CD8-positive, alpha-beta memory T cell (primary cell): ENCODE measurements at regions not wholly inside any gene's neighbourhood (a gene's known extent, or its start where the extent isn't known, plus 50 kb on each side); places are given as distances from the start of the nearest gene placed in this dataset.

ENCODE experiments used
- CTCF ChIA-PET: fragments of 350-600 bp; sonication (Branson Sonifier 250); formaldehyde crosslinking; loops from one replicate; lab custom pipeline; 2021; ENCODE audit warnings: antibody characterized with exemption; lab: Charles Lee
- POLR2A ChIA-PET: fragments of 350-600 bp; sonication (Branson Sonifier 250); formaldehyde crosslinking; loops from one replicate; lab custom pipeline; 2021; ENCODE audit warnings: antibody characterized with exemption; lab: Charles Lee
- DNase-seq, 5 donors: peaks; one replicate each; pipeline versions ENCODE4 v3.0.0 to v3.0.0-alpha.2; 2020 to 2022; ENCODE audit warnings: mixed read lengths in 1 of 5
- H3K27ac ChIP-seq: one replicate; pipeline ENCODE4 v1.7.0; 2013; ENCODE audit warnings: low read depth, mild to moderate bottlenecking, low read length, moderate library complexity
- H3K27me3 ChIP-seq: 2 replicates; pipeline ENCODE4 v1.7.0; 2013; ENCODE audit warnings: low read length, mild to moderate bottlenecking; ENCODE audit not compliant: insufficient read depth, poor library complexity, severe bottlenecking
- H3K36me3 ChIP-seq: 2 replicates; pipeline ENCODE4 v1.7.0; 2013; ENCODE audit warnings: mild to moderate bottlenecking, low read length, moderate library complexity; ENCODE audit not compliant: insufficient read depth
- H3K4me1 ChIP-seq: 2 replicates; pipeline ENCODE4 v1.7.0; 2013; ENCODE audit warnings: mild to moderate bottlenecking, low read length, moderate library complexity; ENCODE audit not compliant: insufficient read depth
- H3K4me3 ChIP-seq: 2 replicates; pipeline ENCODE4 v1.7.0; 2013; ENCODE audit warnings: mild to moderate bottlenecking, low read length
- H3K9me3 ChIP-seq: 2 replicates; pipeline ENCODE4 v1.7.0; 2013; ENCODE audit warnings: mild to moderate bottlenecking, low read length
- H3K27ac Mint-ChIP-seq, 8 donors: one replicate each; pipeline ENCODE4 v1.8.0; 2020 to 2021; ENCODE audit warnings: mixed read lengths in 8 of 8, mild to moderate bottlenecking in 6 of 8, inconsistent platforms in 3 of 8, moderate library complexity in 3 of 8
- H3K27me3 Mint-ChIP-seq, 2 donors: one replicate each; pipeline ENCODE4 v1.8.0; 2020 to 2021; ENCODE audit warnings: mixed read lengths in 2 of 2, mild to moderate bottlenecking in 1 of 2, moderate library complexity in 1 of 2
- H3K36me3 Mint-ChIP-seq, 3 donors: one replicate each; pipeline ENCODE4 v1.8.0; 2020 to 2021; ENCODE audit warnings: mixed read lengths in 3 of 3, inconsistent platforms in 1 of 3, mild to moderate bottlenecking in 1 of 3
- H3K4me1 Mint-ChIP-seq, 3 donors: one replicate each; pipeline ENCODE4 v1.8.0; 2020 to 2021; ENCODE audit warnings: mixed read lengths in 3 of 3, inconsistent platforms in 1 of 3, mild to moderate bottlenecking in 1 of 3
- H3K4me3 Mint-ChIP-seq, 7 donors: one replicate each; pipeline ENCODE4 v1.8.0; 2020 to 2021; ENCODE audit warnings: mixed read lengths in 7 of 7, mild to moderate bottlenecking in 6 of 7, moderate library complexity in 4 of 7, inconsistent platforms in 2 of 7
- H3K9me3 Mint-ChIP-seq, 5 donors: one replicate each; pipeline ENCODE4 v1.8.0; 2020 to 2022; ENCODE audit warnings: mixed read lengths in 5 of 5, mild to moderate bottlenecking in 3 of 5, moderate library complexity in 2 of 5, inconsistent platforms in 1 of 5

DNA sequence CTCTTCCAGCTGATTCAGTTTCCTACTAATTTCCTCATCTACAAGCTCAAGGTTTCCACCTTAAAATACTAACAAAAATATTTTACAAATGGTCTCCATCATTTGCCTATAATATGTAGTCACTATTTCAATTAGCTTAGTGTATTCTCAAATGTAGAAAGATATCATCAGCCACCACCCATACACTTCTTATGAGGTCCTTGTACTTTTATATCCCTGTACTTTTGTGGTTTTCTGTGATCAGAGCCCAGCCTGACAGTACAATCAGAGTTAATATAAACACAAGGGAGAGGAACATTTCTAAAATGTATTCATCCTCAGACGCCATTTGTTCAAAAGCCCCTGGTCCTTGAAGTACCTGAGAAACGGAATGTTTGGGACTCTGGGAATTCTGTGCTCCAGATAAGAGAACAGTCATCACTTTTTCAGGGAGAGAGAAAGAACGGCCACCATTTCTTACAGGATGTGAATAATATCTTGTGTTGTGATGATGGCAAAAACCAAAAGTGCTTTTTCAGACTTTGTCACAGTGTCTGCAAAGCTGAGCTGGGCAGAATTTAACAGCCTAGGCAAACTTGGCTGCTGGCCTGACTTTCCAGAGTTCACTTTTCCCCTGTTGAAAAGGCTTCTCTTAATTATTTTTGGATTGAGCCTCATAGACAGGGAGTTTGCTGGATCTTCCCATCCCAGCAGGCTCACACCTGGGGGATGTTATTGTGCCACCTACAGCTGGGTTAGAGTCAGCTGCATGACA is 361.7 kb upstream of the ACVR2A start:
- H3K27ac ChIP-seq = no peak overlapping the region
- no peaks in the 10 kb centered on the region for H3K4me1 ChIP-seq
- CTCF ChIA-PET = no interaction called here
- H3K4me3 ChIP-seq = no peak overlapping the region
- no peaks in the 10 kb centered on the region for H3K27me3 ChIP-seq
- H3K9me3 ChIP-seq = no peaks in the 10 kb centered on the region
- Mint-ChIP-seq H3K27me3 (no peaks in the 10 kb centered on the region), H3K4me3 (no peak overlapping the region), H3K36me3 (no peaks in the 10 kb centered on the region), H3K4me1 (no peaks in the 10 kb centered on the region), H3K9me3 (no peaks in the 10 kb centered on the region), H3K27ac (no peak overlapping the region)
- no peak for DNase-seq
- POLR2A ChIA-PET = no interaction called here
- no peaks in the 10 kb centered on the region for H3K36me3 ChIP-seq

DNA sequence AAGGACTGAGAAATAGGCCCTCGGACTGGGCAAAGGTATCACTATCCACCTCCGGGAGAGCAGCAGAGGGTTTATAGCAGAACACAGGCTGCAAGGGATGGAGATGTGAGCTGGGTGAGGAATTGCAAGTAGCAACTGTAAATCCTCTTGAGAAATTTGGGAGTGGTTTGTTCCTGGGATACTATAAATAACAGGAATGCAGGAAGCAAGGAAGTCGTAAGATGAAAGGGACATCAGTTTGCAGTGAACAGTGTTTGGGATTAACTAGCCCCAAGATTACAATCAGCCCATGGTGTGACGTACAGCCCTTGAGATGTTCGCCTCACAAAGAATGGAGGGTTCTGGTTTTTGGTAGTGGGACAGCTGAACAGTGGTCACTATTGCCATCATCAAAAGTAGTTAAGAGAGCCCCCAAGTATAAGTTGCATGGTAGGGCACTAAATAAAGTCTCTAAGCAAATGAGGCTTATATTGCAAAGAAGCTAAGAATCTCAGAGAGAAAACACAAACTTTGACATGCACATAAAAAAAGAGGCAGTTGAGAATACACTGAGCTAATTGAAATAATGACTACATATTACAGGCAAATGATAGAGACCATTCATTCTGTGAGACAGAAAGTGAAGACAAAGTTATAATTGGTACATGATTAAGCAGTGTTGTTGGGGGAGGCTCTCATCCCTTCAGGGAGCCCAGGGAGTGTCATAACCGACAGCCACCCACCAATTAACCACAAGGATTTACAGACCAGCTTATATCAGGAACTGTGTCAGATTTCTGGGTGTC is 362.5 kb upstream of the ACVR2A start:
- CTCF ChIA-PET = no interaction called here
- no peak for DNase-seq
- H3K27me3 Mint-ChIP-seq = no peaks in the 10 kb centered on the region
- H3K4me3 Mint-ChIP-seq = no peak overlapping the region
- no peaks in the 10 kb centered on the region for H3K27me3 ChIP-seq
- H3K9me3 ChIP-seq = no peaks in the 10 kb centered on the region
- H3K36me3 ChIP-seq = no peaks in the 10 kb centered on the region
- no peaks in the 10 kb centered on the region for H3K36me3 Mint-ChIP-seq
- no peaks in the 10 kb centered on the region for H3K4me1 ChIP-seq
- no peak overlapping the region for H3K27ac ChIP-seq
- H3K4me3 ChIP-seq = no peak overlapping the region
- no peaks in the 10 kb centered on the region for H3K9me3 Mint-ChIP-seq
- POLR2A ChIA-PET = no interaction called here
- no peak overlapping the region for H3K27ac Mint-ChIP-seq
- no peaks in the 10 kb centered on the region for H3K4me1 Mint-ChIP-seq

DNA sequence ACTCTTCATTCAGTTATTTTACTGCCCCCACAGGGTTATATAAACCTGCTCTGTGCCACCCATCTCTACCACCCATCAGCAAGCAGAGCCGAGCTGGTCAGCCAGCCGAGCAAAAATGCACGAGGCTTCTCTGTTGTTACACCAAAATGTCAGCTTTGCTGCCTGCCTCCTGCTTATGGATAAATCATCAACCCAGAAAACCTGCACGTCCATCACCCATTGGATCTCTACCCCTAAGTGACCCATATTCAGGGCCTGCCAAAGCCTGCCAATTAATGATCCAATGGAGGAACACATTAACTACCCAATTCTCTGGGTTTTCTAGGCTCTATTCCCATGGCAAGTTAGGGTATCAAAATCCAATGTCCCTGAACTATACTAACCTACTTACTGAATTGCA is 365.5 kb upstream of the ACVR2A start:
- ChIA-PET POLR2A (no interaction called here), CTCF (no interaction called here)
- H3K36me3 ChIP-seq = no peaks in the 10 kb centered on the region
- no peak overlapping the region for H3K4me3 ChIP-seq
- no peaks in the 10 kb centered on the region for H3K9me3 ChIP-seq
- DNase-seq = no peak
- Mint-ChIP-seq H3K4me3 (no peak overlapping the region), H3K27ac (no peak overlapping the region), H3K36me3 (no peaks in the 10 kb centered on the region), H3K4me1 (no peaks in the 10 kb centered on the region), H3K27me3 (no peaks in the 10 kb centered on the region), H3K9me3 (no peaks in the 10 kb centered on the region)
- H3K27ac ChIP-seq = no peak overlapping the region
- H3K27me3 ChIP-seq = no peaks in the 10 kb centered on the region
- H3K4me1 ChIP-seq = no peaks in the 10 kb centered on the region

DNA sequence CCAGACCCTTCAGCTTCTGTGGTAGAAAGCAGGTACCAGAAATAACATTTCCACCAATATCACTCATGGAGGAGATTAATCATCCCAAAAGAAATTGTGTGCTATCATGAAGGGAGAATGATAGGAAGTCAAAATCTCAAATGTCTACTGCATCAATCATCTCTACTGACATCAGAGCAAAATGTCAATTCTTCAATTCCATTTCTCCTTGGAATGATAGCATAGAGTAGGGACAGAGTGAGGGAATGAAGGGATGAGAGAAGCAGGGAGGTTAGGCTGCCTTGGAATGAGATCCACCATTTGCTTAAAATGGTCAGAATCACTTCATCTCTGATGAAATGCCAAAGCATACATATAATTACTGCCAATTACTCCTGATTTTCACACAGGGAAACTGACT is 371.8 kb upstream of the ACVR2A start:
- no peaks in the 10 kb centered on the region for H3K4me1 ChIP-seq
- ChIA-PET POLR2A (no interaction called here), CTCF (no interaction called here)
- no peak for DNase-seq
- Mint-ChIP-seq H3K4me1 (no peaks in the 10 kb centered on the region), H3K36me3 (no peaks in the 10 kb centered on the region), H3K4me3 (no peak overlapping the region), H3K9me3 (no peaks in the 10 kb centered on the region), H3K27me3 (no peaks in the 10 kb centered on the region), H3K27ac (no peak overlapping the region)
- H3K27ac ChIP-seq = no peak overlapping the region
- no peaks in the 10 kb centered on the region for H3K27me3 ChIP-seq
- H3K36me3 ChIP-seq = no peaks in the 10 kb centered on the region
- no peaks in the 10 kb centered on the region for H3K9me3 ChIP-seq
- H3K4me3 ChIP-seq = no peak overlapping the region

DNA sequence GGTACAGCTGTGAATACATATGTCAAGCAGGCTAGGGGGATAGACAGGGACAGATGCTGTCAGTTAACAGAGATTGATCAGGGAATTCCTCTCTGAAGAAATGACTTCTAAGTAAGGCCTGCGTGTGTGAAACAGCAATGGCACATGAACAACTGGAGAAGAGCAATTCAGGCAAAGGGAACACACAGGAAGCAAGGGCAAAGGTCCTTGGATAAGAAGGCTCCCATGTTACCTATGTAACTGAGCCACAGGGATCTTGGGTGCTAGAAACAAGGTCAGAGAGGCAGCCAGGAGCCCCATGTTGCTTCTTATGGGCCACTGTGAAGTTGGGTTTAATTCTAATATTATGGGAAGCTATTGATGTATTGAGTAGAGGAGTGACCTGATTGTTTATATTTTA is 373.7 kb upstream of the ACVR2A start:
- ChIA-PET CTCF (interaction anchor here (1.0 kb wide), 1 partner anchor 12 kb away, joined by 3 read pairs; no protein-coding TSS in a partner anchor), POLR2A (no interaction called here)
- H3K27ac Mint-ChIP-seq = no peak overlapping the region
- H3K4me1 ChIP-seq = no peaks in the 10 kb centered on the region
- H3K9me3 Mint-ChIP-seq = no peaks in the 10 kb centered on the region
- no peaks in the 10 kb centered on the region for H3K27me3 Mint-ChIP-seq
- H3K9me3 ChIP-seq = no peaks in the 10 kb centered on the region
- no peak overlapping the region for H3K4me3 ChIP-seq
- no peaks in the 10 kb centered on the region for H3K36me3 ChIP-seq
- no peaks in the 10 kb centered on the region for H3K4me1 Mint-ChIP-seq
- no peak overlapping the region for H3K4me3 Mint-ChIP-seq
- DNase-seq = no peak
- no peaks in the 10 kb centered on the region for H3K36me3 Mint-ChIP-seq
- H3K27ac ChIP-seq = no peak overlapping the region
- H3K27me3 ChIP-seq = no peaks in the 10 kb centered on the region

DNA sequence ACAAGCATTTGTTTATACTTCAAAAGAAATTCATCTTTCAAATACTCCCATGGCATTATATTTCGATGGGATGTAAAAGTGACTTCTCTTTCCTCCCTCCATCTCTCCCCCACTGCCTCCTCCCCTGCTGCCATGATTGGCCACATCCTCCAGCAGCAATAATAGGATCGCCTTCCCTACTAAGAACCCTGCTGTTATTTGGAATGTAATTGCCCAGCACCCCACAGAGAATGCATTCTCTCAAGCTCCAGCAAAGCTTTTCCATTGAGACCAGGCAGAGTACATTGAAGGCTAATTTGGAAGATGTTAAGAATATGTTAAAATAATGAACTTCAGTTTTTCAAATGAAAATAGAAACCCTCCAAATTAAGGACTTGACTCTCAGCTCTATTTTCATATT is 375.4 kb upstream of the ACVR2A start:
- H3K9me3 ChIP-seq = no peaks in the 10 kb centered on the region
- H3K4me3 ChIP-seq = no peak overlapping the region
- CTCF ChIA-PET = no interaction called here
- H3K9me3 Mint-ChIP-seq = no peaks in the 10 kb centered on the region
- no peaks in the 10 kb centered on the region for H3K27me3 ChIP-seq
- no peak for DNase-seq
- H3K27ac ChIP-seq = no peak overlapping the region
- no peaks in the 10 kb centered on the region for H3K4me1 Mint-ChIP-seq
- POLR2A ChIA-PET = no interaction called here
- H3K27me3 Mint-ChIP-seq = no peaks in the 10 kb centered on the region
- no peaks in the 10 kb centered on the region for H3K4me1 ChIP-seq
- no peaks in the 10 kb centered on the region for H3K36me3 ChIP-seq
- no peaks in the 10 kb centered on the region for H3K36me3 Mint-ChIP-seq
- H3K4me3 Mint-ChIP-seq = no peak overlapping the region
- H3K27ac Mint-ChIP-seq = no peak overlapping the region

DNA sequence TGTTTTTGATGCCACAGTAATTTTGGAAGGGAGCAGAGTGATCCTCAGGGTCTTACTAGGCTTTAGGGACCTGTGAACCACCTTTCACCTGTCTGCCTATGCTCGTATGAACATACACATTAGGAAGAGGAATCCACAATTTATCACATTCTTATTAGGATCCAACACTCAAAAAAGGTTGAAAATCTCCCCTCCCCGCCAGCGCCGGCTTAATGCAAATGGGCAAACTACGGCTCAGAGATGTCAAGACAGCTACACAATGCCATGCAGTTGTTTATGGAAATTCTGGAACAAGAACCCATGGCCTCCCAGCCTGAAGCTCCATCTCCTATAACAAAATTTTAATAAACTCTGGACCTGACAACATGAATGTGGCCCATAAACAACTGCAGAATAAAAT is 375.9 kb upstream of the ACVR2A start:
- H3K4me1 Mint-ChIP-seq = no peaks in the 10 kb centered on the region
- no peak overlapping the region for H3K27ac ChIP-seq
- no peak for DNase-seq
- H3K4me1 ChIP-seq = no peaks in the 10 kb centered on the region
- H3K4me3 Mint-ChIP-seq = no peak overlapping the region
- no peaks in the 10 kb centered on the region for H3K9me3 Mint-ChIP-seq
- no peak overlapping the region for H3K4me3 ChIP-seq
- H3K27me3 Mint-ChIP-seq = no peaks in the 10 kb centered on the region
- H3K9me3 ChIP-seq = no peaks in the 10 kb centered on the region
- H3K36me3 ChIP-seq = no peaks in the 10 kb centered on the region
- POLR2A ChIA-PET = no interaction called here
- CTCF ChIA-PET = no interaction called here
- H3K27ac Mint-ChIP-seq = no peak overlapping the region
- no peaks in the 10 kb centered on the region for H3K36me3 Mint-ChIP-seq
- no peaks in the 10 kb centered on the region for H3K27me3 ChIP-seq

DNA sequence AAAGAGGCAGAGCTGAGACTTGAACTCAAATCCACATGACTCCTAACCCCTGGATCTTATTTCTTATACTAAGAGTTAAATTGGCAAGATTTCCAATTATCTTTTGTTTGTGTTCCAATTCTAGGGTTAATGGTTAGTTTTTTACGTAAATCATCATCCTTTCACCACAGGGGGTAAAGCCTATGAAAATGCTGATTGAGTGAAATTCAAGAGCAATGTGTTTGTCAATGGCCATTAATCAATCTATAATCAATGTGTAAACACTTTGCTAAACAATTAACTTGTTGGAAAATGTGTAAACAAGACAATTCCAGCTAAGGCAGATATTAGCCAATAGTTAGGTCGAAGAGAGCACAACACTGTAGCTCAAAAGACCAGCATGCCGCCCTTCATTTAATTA is 376.5 kb upstream of the ACVR2A start:
- ChIA-PET POLR2A (no interaction called here), CTCF (no interaction called here)
- Mint-ChIP-seq H3K4me3 (no peak overlapping the region), H3K27ac (no peak overlapping the region), H3K27me3 (no peaks in the 10 kb centered on the region), H3K9me3 (no peaks in the 10 kb centered on the region), H3K36me3 (no peaks in the 10 kb centered on the region), H3K4me1 (no peaks in the 10 kb centered on the region)
- no peaks in the 10 kb centered on the region for H3K9me3 ChIP-seq
- DNase-seq = no peak
- no peaks in the 10 kb centered on the region for H3K36me3 ChIP-seq
- no peak overlapping the region for H3K27ac ChIP-seq
- H3K27me3 ChIP-seq = no peaks in the 10 kb centered on the region
- H3K4me3 ChIP-seq = no peak overlapping the region
- no peaks in the 10 kb centered on the region for H3K4me1 ChIP-seq
